ENCODE measurements at regions not wholly inside any gene's neighbourhood (a gene's known extent, or its start where the extent isn't known, plus 50 kb on each side); places are given as distances from the start of the nearest gene placed in this dataset.

GRCh38 chr16:80489173-80489572, 51.6 kb upstream of the DYNLRB2 start:
- no peak overlapping the region for H3K9ac ChIP-seq (ENCODE audit: extremely low read depth, insufficient read length, low read length)
- H3K4me1 ChIP-seq (ENCODE audit: insufficient read depth, low read length) = no peaks in the 10 kb centered on the region
- no peaks in the 10 kb centered on the region for H3K79me2 ChIP-seq (ENCODE audit: insufficient read depth, low read length)
- H2BK20ac ChIP-seq (ENCODE audit: low read depth, low read length, poor library complexity, severe bottlenecking) = no peak overlapping the region
- no peak for DNase-seq
- Mint-ChIP-seq H3K36me3 (ENCODE audit: insufficient read depth in 1 of 3, low read depth in 3 of 3) (peaks cover 0 to 2% (median 0%) of the 10 kb centered on the region in 3 experiments; a peak in 1 of 7 replicates), H3K27ac (no peak overlapping the region), H3K4me3 (no peak overlapping the region), H3K27me3 (ENCODE audit: low read depth) (peaks cover 4% of the 10 kb centered on the region), H3K9me3 (peaks cover 0 to 2% of the 10 kb centered on the region in 2 experiments; a peak in 1 of 5 replicates), H3K4me1 (peaks cover 3 to 4% of the 10 kb centered on the region in 2 experiments)
- no peak overlapping the region for H3K27ac ChIP-seq (ENCODE audit: insufficient read length, low read depth, low read length)
- no peak overlapping the region for H3K23ac ChIP-seq (ENCODE audit: insufficient read length, low read depth, low read length)
- no peak overlapping the region for H2AFZ ChIP-seq (ENCODE audit: low read length)
- no peak overlapping the region for H2BK12ac ChIP-seq (ENCODE audit: insufficient read length, low read depth, low read length)
- no peak overlapping the region for H3K14ac ChIP-seq (ENCODE audit: insufficient read depth, low read length)
- no peak overlapping the region for H3K4me2 ChIP-seq (ENCODE audit: insufficient read depth, insufficient read length, low read length)
- H3K9me3 ChIP-seq (ENCODE audit: control insufficient read depth, low read depth, low read length) = no peaks in the 10 kb centered on the region
- no peak overlapping the region for H2AK5ac ChIP-seq (ENCODE audit: insufficient read length, low read length)
- no peak overlapping the region for H2BK120ac ChIP-seq (ENCODE audit: low read depth, low read length, poor library complexity, severe bottlenecking)
- no peaks in the 10 kb centered on the region for H3K79me1 ChIP-seq (ENCODE audit: insufficient read depth, low read depth, low read length, poor library complexity, severe bottlenecking)
- no peak overlapping the region for H3K18ac ChIP-seq (ENCODE audit: insufficient read length, low read depth, low read length)
- H4K5ac ChIP-seq (ENCODE audit: insufficient read length, low read depth, low read length) = no peak overlapping the region
- no peak overlapping the region for H3T11ph ChIP-seq (ENCODE audit: low read length)
- no CpG with 5 or more reads among the region's 1 CpG for WGBS (ENCODE audit: extremely low coverage, insufficient read length, low lambda C conversion rate)
- H3K56ac ChIP-seq (ENCODE audit: insufficient read length, low read depth, low read length) = no peak overlapping the region
- H4K91ac ChIP-seq (ENCODE audit: insufficient read length, low read depth, low read length) = no peak overlapping the region
- H3K4ac ChIP-seq (ENCODE audit: low read depth, low read length) = no peak overlapping the region
- no peaks in the 10 kb centered on the region for H4K20me1 ChIP-seq (ENCODE audit: control insufficient read depth, insufficient read depth, insufficient read length)
- no peak overlapping the region for H4K8ac ChIP-seq (replicated peaks; ENCODE audit: insufficient read length, low read depth, low read length)
- H2BK15ac ChIP-seq (ENCODE audit: low read depth, low read length) = no peak overlapping the region
- H3K27me3 ChIP-seq (ENCODE audit: insufficient read depth, low read length) = no peaks in the 10 kb centered on the region
- no peak for TF ChIP-seq CTCF (conservative IDR thresholded peaks at IDR 0.05)
- no peaks in the 10 kb centered on the region for H3K23me2 ChIP-seq (ENCODE audit: insufficient read length, low read depth, low read length, poor library complexity, severe bottlenecking)
- H2BK5ac ChIP-seq (ENCODE audit: insufficient read length, low read length) = no peak overlapping the region

All from H9 (cell line).